ENCODE measurements at regions not wholly inside any gene's neighbourhood (a gene's known extent, or its start where the extent isn't known, plus 50 kb on each side); places are given as distances from the start of the nearest gene placed in this dataset.

GRCh38 chr7:85479918-85480643, 293.2 kb upstream of the SEMA3D start:
- Histone ChIP-seq H3K4me3 (replicated peaks; ENCODE audit: insufficient read depth, low read length) (no peak overlapping the region), H3K27ac (replicated peaks) (no peak overlapping the region), H3K27me3 (ENCODE audit: insufficient read depth, poor library complexity, severe bottlenecking) (no peaks in the 10 kb centered on the region)
- DNase-seq (ENCODE audit: low read depth in 1 of 2, low spot score in 1 of 2): no peak
- TF ChIP-seq SPI1 (IDR thresholded peaks at IDR 0.05; ENCODE audit: borderline replicate concordance, low read depth) (no peak), GABPA (IDR thresholded peaks at IDR 0.05; ENCODE audit: low read depth) (no peak), CTCF (IDR thresholded peaks at IDR 0.05; ENCODE audit: insufficient read depth, low read length) (no peak), REST (IDR thresholded peaks at IDR 0.05; ENCODE audit: insufficient replicate concordance, low read depth) (no peak), POLR2AphosphoS5 (IDR thresholded peaks at IDR 0.05; ENCODE audit: low read depth) (no peak)

GRCh38 chr7:85478530-85478929, 291.7 kb upstream of the SEMA3D start:
- Histone ChIP-seq H3K27ac (replicated peaks) (no peak overlapping the region), H3K27me3 (ENCODE audit: insufficient read depth, poor library complexity, severe bottlenecking) (no peaks in the 10 kb centered on the region), H3K4me3 (replicated peaks; ENCODE audit: insufficient read depth, low read length) (no peak overlapping the region)
- DNase-seq (ENCODE audit: low read depth in 1 of 2, low spot score in 1 of 2): no peak
- TF ChIP-seq SPI1 (IDR thresholded peaks at IDR 0.05; ENCODE audit: borderline replicate concordance, low read depth): no peak
- TF ChIP-seq CTCF (IDR thresholded peaks at IDR 0.05; ENCODE audit: insufficient read depth, low read length): no peak
- no peak for TF ChIP-seq POLR2AphosphoS5 (IDR thresholded peaks at IDR 0.05; ENCODE audit: low read depth)
- no peak for TF ChIP-seq GABPA (IDR thresholded peaks at IDR 0.05; ENCODE audit: low read depth)
- no peak for TF ChIP-seq REST (IDR thresholded peaks at IDR 0.05; ENCODE audit: insufficient replicate concordance, low read depth)

- Histone ChIP-seq H3K4me3 (replicated peaks; ENCODE audit: insufficient read depth, low read length) (no peak overlapping the region), H3K27me3 (ENCODE audit: insufficient read depth, poor library complexity, severe bottlenecking) (no peaks in the 10 kb centered on the region), H3K27ac (replicated peaks) (no peak overlapping the region)
- no peak for DNase-seq (ENCODE audit: low read depth in 1 of 2, low spot score in 1 of 2)
- TF ChIP-seq GABPA (IDR thresholded peaks at IDR 0.05; ENCODE audit: low read depth) (no peak), SPI1 (IDR thresholded peaks at IDR 0.05; ENCODE audit: borderline replicate concordance, low read depth) (no peak), POLR2AphosphoS5 (IDR thresholded peaks at IDR 0.05; ENCODE audit: low read depth) (no peak), REST (IDR thresholded peaks at IDR 0.05; ENCODE audit: insufficient replicate concordance, low read depth) (no peak), CTCF (IDR thresholded peaks at IDR 0.05; ENCODE audit: insufficient read depth, low read length) (no peak)
Measured at GRCh38 chr7:85475476-85475875, 288.6 kb upstream of the SEMA3D start.

Measured in HL-60 (cell line).